ENCODE measurements at regions not wholly inside any gene's neighbourhood (a gene's known extent, or its start where the extent isn't known, plus 50 kb on each side); places are given as distances from the start of the nearest gene placed in this dataset.

DNA sequence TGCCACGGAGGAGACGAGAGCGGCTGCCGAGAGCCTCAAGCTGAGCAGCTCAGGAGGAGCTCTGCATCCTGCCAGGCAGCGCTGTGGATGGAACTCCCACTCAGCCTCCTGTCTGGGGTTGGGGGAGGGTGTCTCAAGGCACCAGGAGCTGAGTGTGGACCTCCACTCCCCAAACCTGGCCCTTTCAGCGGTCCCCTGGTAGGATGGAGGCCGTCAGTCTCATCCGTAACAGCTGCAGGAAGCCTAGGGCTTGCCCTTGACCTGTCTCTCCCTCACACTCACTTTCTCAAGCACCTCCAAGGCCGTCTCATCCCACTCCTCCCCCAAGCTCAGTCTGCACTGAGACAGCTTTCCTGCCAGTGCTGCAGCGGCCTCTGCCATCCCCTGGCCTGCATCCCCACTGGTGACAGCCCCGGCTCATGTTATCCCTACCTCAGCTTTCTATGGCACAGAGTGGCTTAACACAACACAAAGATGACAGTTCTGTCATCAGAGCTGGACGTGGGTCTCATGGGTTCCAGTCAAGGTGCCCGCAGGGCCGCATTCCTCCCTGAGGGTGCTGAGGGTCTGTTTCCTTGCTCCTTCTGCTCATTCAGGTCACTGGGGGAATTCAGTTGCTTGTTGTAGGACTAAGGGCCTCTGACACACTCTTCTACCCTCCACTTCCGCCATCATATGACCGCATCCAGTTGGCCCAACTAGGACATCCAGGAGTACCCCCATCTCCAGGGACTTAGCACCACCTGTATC is 341.9 kb upstream of the B3GAT1 start:
- TF ChIP-seq EZH2 (IDR thresholded peaks at IDR 0.05; ENCODE audit: borderline replicate concordance, low read length) = no peak
- TF ChIP-seq, protein P1, sequence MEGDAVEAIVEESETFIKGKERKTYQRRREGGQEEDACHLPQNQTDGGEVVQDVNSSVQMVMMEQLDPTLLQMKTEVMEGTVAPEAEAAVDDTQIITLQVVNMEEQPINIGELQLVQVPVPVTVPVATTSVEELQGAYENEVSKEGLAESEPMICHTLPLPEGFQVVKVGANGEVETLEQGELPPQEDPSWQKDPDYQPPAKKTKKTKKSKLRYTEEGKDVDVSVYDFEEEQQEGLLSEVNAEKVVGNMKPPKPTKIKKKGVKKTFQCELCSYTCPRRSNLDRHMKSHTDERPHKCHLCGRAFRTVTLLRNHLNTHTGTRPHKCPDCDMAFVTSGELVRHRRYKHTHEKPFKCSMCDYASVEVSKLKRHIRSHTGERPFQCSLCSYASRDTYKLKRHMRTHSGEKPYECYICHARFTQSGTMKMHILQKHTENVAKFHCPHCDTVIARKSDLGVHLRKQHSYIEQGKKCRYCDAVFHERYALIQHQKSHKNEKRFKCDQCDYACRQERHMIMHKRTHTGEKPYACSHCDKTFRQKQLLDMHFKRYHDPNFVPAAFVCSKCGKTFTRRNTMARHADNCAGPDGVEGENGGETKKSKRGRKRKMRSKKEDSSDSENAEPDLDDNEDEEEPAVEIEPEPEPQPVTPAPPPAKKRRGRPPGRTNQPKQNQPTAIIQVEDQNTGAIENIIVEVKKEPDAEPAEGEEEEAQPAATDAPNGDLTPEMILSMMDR (IDR thresholded peaks at IDR 0.05; ENCODE audit: low read length) = no peak

All from OCI-LY1 (cell line).